ENCODE measurements at regions not wholly inside any gene's neighbourhood (a gene's known extent, or its start where the extent isn't known, plus 50 kb on each side); places are given as distances from the start of the nearest gene placed in this dataset.

GRCh38 chr10:8171008-8171407 is 116.5 kb downstream of the GATA3 start:
- ChIA-PET CTCF (no interaction called here), POLR2A (ENCODE audit: unreplicated experiment) (no interaction called here)
- intact Hi-C loops (cut with micrococcal nuclease; ENCODE audit: unreplicated experiment), result no loop called here
- Histone ChIP-seq H3K4me1 (replicated peaks; ENCODE audit: insufficient read depth) (no peaks in the 10 kb centered on the region), H3K4me3 (no peak overlapping the region), H3K4me2 (no peak overlapping the region), H3K36me3 (ENCODE audit: low read depth) (no peaks in the 10 kb centered on the region), H3F3A (ENCODE audit: insufficient read depth, low read depth) (no peaks in the 10 kb centered on the region), H4K20me1 (ENCODE audit: insufficient read depth) (no peaks in the 10 kb centered on the region), H3K79me2 (ENCODE audit: low read depth) (no peaks in the 10 kb centered on the region), H3K27me3 (ENCODE audit: insufficient read depth, low read depth) (no peaks in the 10 kb centered on the region), H2AFZ (no peak overlapping the region), H3K9me2 (ENCODE audit: insufficient read depth) (no peaks in the 10 kb centered on the region), H3K27ac (no peak overlapping the region), H3K9me3 (ENCODE audit: insufficient read depth, low read depth) (no peaks in the 10 kb centered on the region)
- TF ChIP-seq, protein P1, sequence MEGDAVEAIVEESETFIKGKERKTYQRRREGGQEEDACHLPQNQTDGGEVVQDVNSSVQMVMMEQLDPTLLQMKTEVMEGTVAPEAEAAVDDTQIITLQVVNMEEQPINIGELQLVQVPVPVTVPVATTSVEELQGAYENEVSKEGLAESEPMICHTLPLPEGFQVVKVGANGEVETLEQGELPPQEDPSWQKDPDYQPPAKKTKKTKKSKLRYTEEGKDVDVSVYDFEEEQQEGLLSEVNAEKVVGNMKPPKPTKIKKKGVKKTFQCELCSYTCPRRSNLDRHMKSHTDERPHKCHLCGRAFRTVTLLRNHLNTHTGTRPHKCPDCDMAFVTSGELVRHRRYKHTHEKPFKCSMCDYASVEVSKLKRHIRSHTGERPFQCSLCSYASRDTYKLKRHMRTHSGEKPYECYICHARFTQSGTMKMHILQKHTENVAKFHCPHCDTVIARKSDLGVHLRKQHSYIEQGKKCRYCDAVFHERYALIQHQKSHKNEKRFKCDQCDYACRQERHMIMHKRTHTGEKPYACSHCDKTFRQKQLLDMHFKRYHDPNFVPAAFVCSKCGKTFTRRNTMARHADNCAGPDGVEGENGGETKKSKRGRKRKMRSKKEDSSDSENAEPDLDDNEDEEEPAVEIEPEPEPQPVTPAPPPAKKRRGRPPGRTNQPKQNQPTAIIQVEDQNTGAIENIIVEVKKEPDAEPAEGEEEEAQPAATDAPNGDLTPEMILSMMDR (conservative IDR thresholded peaks at IDR 0.05), result no peak
- TF ChIP-seq EZH2 (IDR thresholded peaks at IDR 0.05; ENCODE audit: low read depth), result no peak
- no peak for DNase-seq
- no TSS peak for BruUV-seq (replicated peaks)

GRCh38 chr10:8172604-8173003 is 118.1 kb downstream of the GATA3 start:
- no TSS peak for BruUV-seq (replicated peaks)
- no peaks in the 10 kb centered on the region for H3K27me3 ChIP-seq (ENCODE audit: insufficient read depth, low read depth)
- TF ChIP-seq, protein P1 (conservative IDR thresholded peaks at IDR 0.05), result no peak
- no peak for TF ChIP-seq EZH2 (IDR thresholded peaks at IDR 0.05; ENCODE audit: low read depth)
- intact Hi-C loops (cut with micrococcal nuclease; ENCODE audit: unreplicated experiment), result no loop called here
- H3K27ac ChIP-seq, result no peak overlapping the region
- H2AFZ ChIP-seq, result no peak overlapping the region
- no peak overlapping the region for H3K4me2 ChIP-seq
- no peaks in the 10 kb centered on the region for H3K4me1 ChIP-seq (replicated peaks; ENCODE audit: insufficient read depth)
- H3F3A ChIP-seq (ENCODE audit: insufficient read depth, low read depth), result no peaks in the 10 kb centered on the region
- no peak overlapping the region for H3K4me3 ChIP-seq
- no peaks in the 10 kb centered on the region for H4K20me1 ChIP-seq (ENCODE audit: insufficient read depth)
- CTCF ChIA-PET, result no interaction called here
- H3K9me2 ChIP-seq (ENCODE audit: insufficient read depth), result no peaks in the 10 kb centered on the region
- no peaks in the 10 kb centered on the region for H3K9me3 ChIP-seq (ENCODE audit: insufficient read depth, low read depth)
- H3K36me3 ChIP-seq (ENCODE audit: low read depth), result no peaks in the 10 kb centered on the region
- DNase-seq, result no peak
- no peaks in the 10 kb centered on the region for H3K79me2 ChIP-seq (ENCODE audit: low read depth)
- POLR2A ChIA-PET (ENCODE audit: unreplicated experiment), result no interaction called here

DNA sequence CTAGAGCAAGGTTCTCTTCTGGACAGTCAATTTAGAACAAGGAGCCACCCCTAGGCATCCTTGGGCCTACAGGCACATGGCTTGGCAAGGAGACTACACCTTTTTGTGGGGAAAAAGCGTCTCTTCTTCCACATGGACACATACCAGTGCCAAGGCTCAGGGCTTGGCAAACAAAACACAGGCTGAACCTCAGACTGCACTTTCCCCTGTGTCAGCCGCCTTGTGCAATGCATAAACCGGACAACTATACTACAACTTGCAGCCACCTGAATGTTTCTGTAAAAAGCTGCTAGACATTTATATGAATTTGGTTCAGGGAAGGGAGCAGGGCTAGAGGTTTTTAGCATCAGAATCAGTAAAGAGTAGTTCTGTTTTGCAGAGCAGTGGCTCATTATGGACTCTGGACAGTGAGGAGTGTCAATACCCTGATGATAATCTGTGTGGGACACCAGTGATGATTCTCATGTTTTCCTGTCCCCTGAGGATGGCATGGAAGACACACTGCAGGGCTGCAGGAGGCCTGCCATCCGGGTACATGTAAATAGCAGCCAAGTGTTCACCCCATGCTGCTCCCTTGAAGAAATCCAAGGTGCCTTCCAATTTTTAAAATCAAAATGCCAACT is 118.9 kb downstream of the GATA3 start:
- no peaks in the 10 kb centered on the region for H4K20me1 ChIP-seq (ENCODE audit: insufficient read depth)
- H3K4me3 ChIP-seq, result no peak overlapping the region
- no peaks in the 10 kb centered on the region for H3K9me2 ChIP-seq (ENCODE audit: insufficient read depth)
- no peaks in the 10 kb centered on the region for H3K9me3 ChIP-seq (ENCODE audit: insufficient read depth, low read depth)
- H3K27me3 ChIP-seq (ENCODE audit: insufficient read depth, low read depth), result no peaks in the 10 kb centered on the region
- intact Hi-C loops (cut with micrococcal nuclease; ENCODE audit: unreplicated experiment), result no loop called here
- TF ChIP-seq EZH2 (IDR thresholded peaks at IDR 0.05; ENCODE audit: low read depth), result no peak
- ChIA-PET POLR2A (ENCODE audit: unreplicated experiment) (no interaction called here), CTCF (no interaction called here)
- BruUV-seq (replicated peaks), result no TSS peak
- H3K4me1 ChIP-seq (replicated peaks; ENCODE audit: insufficient read depth), result no peaks in the 10 kb centered on the region
- H3K27ac ChIP-seq, result no peak overlapping the region
- DNase-seq, result no peak
- no peaks in the 10 kb centered on the region for H3K36me3 ChIP-seq (ENCODE audit: low read depth)
- H3F3A ChIP-seq (ENCODE audit: insufficient read depth, low read depth), result no peaks in the 10 kb centered on the region
- no peaks in the 10 kb centered on the region for H3K79me2 ChIP-seq (ENCODE audit: low read depth)
- no peak overlapping the region for H2AFZ ChIP-seq
- no peak overlapping the region for H3K4me2 ChIP-seq

- Histone ChIP-seq H4K20me1 (ENCODE audit: insufficient read depth) (no peaks in the 10 kb centered on the region), H2AFZ (no peak overlapping the region), H3K4me1 (replicated peaks; ENCODE audit: insufficient read depth) (no peaks in the 10 kb centered on the region), H3K9me3 (ENCODE audit: insufficient read depth, low read depth) (no peaks in the 10 kb centered on the region), H3K4me3 (no peak overlapping the region), H3K9me2 (ENCODE audit: insufficient read depth) (no peaks in the 10 kb centered on the region), H3K36me3 (ENCODE audit: low read depth) (no peaks in the 10 kb centered on the region), H3F3A (ENCODE audit: insufficient read depth, low read depth) (no peaks in the 10 kb centered on the region), H3K4me2 (no peak overlapping the region), H3K79me2 (ENCODE audit: low read depth) (no peaks in the 10 kb centered on the region), H3K27ac (no peak overlapping the region), H3K27me3 (ENCODE audit: insufficient read depth, low read depth) (no peaks in the 10 kb centered on the region)
- ChIA-PET POLR2A (ENCODE audit: unreplicated experiment) (no interaction called here), CTCF (no interaction called here)
- intact Hi-C loops (cut with micrococcal nuclease; ENCODE audit: unreplicated experiment), result no loop called here
- DNase-seq, result no peak
- TF ChIP-seq EZH2 (IDR thresholded peaks at IDR 0.05; ENCODE audit: low read depth), result no peak
- TF ChIP-seq, protein P1 (conservative IDR thresholded peaks at IDR 0.05), result no peak
- BruUV-seq (replicated peaks), result no TSS peak
Measured at GRCh38 chr10:8173866-8174243, 119.4 kb downstream of the GATA3 start.
